ENCODE measurements at regions not wholly inside any gene's neighbourhood (a gene's known extent, or its start where the extent isn't known, plus 50 kb on each side); places are given as distances from the start of the nearest gene placed in this dataset.
"Not testable (repeated sequence)": the region's sequence is repeated elsewhere in the genome, so short reads cannot be mapped to it uniquely, and the experiment has no call there.

GRCh38 chr5:109550077-109550476, 139.7 kb upstream of the MAN2A1 start:
- no peak for TF ChIP-seq EZH2phosphoT487 (IDR thresholded peaks at IDR 0.05; ENCODE audit: low read length)
- TF ChIP-seq, protein P1, sequence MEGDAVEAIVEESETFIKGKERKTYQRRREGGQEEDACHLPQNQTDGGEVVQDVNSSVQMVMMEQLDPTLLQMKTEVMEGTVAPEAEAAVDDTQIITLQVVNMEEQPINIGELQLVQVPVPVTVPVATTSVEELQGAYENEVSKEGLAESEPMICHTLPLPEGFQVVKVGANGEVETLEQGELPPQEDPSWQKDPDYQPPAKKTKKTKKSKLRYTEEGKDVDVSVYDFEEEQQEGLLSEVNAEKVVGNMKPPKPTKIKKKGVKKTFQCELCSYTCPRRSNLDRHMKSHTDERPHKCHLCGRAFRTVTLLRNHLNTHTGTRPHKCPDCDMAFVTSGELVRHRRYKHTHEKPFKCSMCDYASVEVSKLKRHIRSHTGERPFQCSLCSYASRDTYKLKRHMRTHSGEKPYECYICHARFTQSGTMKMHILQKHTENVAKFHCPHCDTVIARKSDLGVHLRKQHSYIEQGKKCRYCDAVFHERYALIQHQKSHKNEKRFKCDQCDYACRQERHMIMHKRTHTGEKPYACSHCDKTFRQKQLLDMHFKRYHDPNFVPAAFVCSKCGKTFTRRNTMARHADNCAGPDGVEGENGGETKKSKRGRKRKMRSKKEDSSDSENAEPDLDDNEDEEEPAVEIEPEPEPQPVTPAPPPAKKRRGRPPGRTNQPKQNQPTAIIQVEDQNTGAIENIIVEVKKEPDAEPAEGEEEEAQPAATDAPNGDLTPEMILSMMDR (IDR thresholded peaks at IDR 0.05; ENCODE audit: low read length) = no peak
- no peak for TF ChIP-seq EZH2 (optimal IDR thresholded peaks at IDR 0.05; ENCODE audit: low read depth, low read length)
- no peak for DNase-seq
- H3K79me2 ChIP-seq (ENCODE audit: low read length) = no peaks in the 10 kb centered on the region

GRCh38 chr5:109546461-109546860, 136.7 kb upstream of the PJA2 start:
- Histone ChIP-seq H3K9ac (ENCODE audit: low read length) (no peak overlapping the region), H3K9me3 (replicated peaks; ENCODE audit: insufficient read depth, low read length) (no peaks in the 10 kb centered on the region), H3K79me2 (ENCODE audit: low read length) (no peaks in the 10 kb centered on the region), H3K4me3 (ENCODE audit: low read length) (no peak overlapping the region), H3K9me2 (replicated peaks; ENCODE audit: insufficient read depth, low read length) (no peaks in the 10 kb centered on the region), H3K27me3 (replicated peaks; ENCODE audit: insufficient read depth, low read length) (no peaks in the 10 kb centered on the region), H3K4me2 (ENCODE audit: low read depth, low read length) (no peak overlapping the region), H3K27ac (ENCODE audit: low read length) (no peak overlapping the region), H4K20me1 (ENCODE audit: insufficient read depth, low read length) (no peaks in the 10 kb centered on the region), H3K4me1 (ENCODE audit: low read length) (no peaks in the 10 kb centered on the region), H3F3A (ENCODE audit: insufficient read depth, low read length) (no peaks in the 10 kb centered on the region), H3K36me3 (replicated peaks; ENCODE audit: insufficient read depth, low read length) (no peaks in the 10 kb centered on the region), H2AFZ (ENCODE audit: low read length) (no peak overlapping the region)
- no peak for DNase-seq
- TF ChIP-seq, protein P1 (IDR thresholded peaks at IDR 0.05; ENCODE audit: low read length) = no peak
- no peak for TF ChIP-seq EZH2 (optimal IDR thresholded peaks at IDR 0.05; ENCODE audit: low read depth, low read length)
- no peak for TF ChIP-seq EZH2phosphoT487 (IDR thresholded peaks at IDR 0.05; ENCODE audit: low read length)

More at GRCh38 chr5:109550077-109550476, 139.7 kb upstream of the MAN2A1 start:
- no peak overlapping the region for H3K9ac ChIP-seq (ENCODE audit: low read length)
- no peaks in the 10 kb centered on the region for H4K20me1 ChIP-seq (ENCODE audit: insufficient read depth, low read length)
- no peaks in the 10 kb centered on the region for H3K27me3 ChIP-seq (replicated peaks; ENCODE audit: insufficient read depth, low read length)
- no peak overlapping the region for H3K4me3 ChIP-seq (ENCODE audit: low read length)
- H2AFZ ChIP-seq (ENCODE audit: low read length) = no peak overlapping the region
- no peak overlapping the region for H3K4me2 ChIP-seq (ENCODE audit: low read depth, low read length)
- no peaks in the 10 kb centered on the region for H3K36me3 ChIP-seq (replicated peaks; ENCODE audit: insufficient read depth, low read length)
- H3K9me3 ChIP-seq (replicated peaks; ENCODE audit: insufficient read depth, low read length) = no peaks in the 10 kb centered on the region
- H3F3A ChIP-seq (ENCODE audit: insufficient read depth, low read length) = no peaks in the 10 kb centered on the region
- no peaks in the 10 kb centered on the region for H3K9me2 ChIP-seq (replicated peaks; ENCODE audit: insufficient read depth, low read length)
- no peaks in the 10 kb centered on the region for H3K4me1 ChIP-seq (ENCODE audit: low read length)
- H3K27ac ChIP-seq (ENCODE audit: low read length) = no peak overlapping the region

DNA sequence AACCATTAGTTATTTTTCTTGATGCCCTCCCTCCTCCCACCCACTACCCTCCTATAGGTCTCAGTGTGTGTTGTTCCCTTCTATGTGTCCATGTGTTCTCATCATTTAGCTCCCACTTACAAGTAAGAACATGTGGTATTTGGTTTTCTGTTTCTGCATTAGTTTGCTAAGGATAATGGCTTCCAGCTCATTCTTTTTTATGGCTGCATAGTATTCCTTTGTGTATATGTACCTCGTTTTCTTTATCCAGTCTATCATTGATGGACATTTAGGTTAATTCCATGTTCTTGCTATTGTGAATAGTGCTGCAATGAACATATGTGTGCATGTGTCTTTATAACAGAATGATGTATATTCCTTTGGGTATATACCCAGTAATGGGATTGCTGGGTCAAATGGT, 135.1 kb upstream of the PJA2 start:
- not testable (repeated sequence) for H3K9me2 ChIP-seq (replicated peaks; ENCODE audit: insufficient read depth, low read length); H3K4me1 ChIP-seq (ENCODE audit: low read length); H3K27me3 ChIP-seq (replicated peaks; ENCODE audit: insufficient read depth, low read length); H3K9me3 ChIP-seq (replicated peaks; ENCODE audit: insufficient read depth, low read length); H3K36me3 ChIP-seq (replicated peaks; ENCODE audit: insufficient read depth, low read length); H3K4me3 ChIP-seq (ENCODE audit: low read length); H3K79me2 ChIP-seq (ENCODE audit: low read length); H4K20me1 ChIP-seq (ENCODE audit: insufficient read depth, low read length); H3K9ac ChIP-seq (ENCODE audit: low read length); H2AFZ ChIP-seq (ENCODE audit: low read length); H3K27ac ChIP-seq (ENCODE audit: low read length); H3F3A ChIP-seq (ENCODE audit: insufficient read depth, low read length); H3K4me2 ChIP-seq (ENCODE audit: low read depth, low read length); DNase-seq

DNA sequence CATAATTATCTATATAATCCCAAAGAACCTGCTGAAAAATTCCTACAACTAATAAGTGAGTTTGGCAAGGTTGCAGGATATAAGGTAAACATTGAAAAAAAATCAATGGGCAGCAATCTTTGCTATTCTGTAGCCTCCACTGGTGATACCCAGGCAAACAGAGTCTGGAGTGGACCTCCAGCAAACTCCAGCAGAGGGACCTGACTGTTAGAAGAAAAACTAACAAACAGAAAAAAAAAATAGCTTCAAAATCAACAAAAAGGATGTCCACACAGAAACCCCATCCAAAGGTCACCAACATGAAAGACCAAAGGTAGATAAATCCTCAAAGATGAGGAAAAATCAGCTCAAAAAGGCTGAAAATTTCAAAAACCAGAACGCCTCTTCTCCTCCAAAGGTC, 128.9 kb upstream of the PJA2 start:
- not testable (repeated sequence) for H3K9me2 ChIP-seq (replicated peaks; ENCODE audit: insufficient read depth, low read length); H4K20me1 ChIP-seq (ENCODE audit: insufficient read depth, low read length); H2AFZ ChIP-seq (ENCODE audit: low read length); H3K27me3 ChIP-seq (replicated peaks; ENCODE audit: insufficient read depth, low read length); H3K27ac ChIP-seq (ENCODE audit: low read length); H3K4me1 ChIP-seq (ENCODE audit: low read length); H3K9ac ChIP-seq (ENCODE audit: low read length); H3K9me3 ChIP-seq (replicated peaks; ENCODE audit: insufficient read depth, low read length); DNase-seq; H3K79me2 ChIP-seq (ENCODE audit: low read length); H3F3A ChIP-seq (ENCODE audit: insufficient read depth, low read length); H3K4me3 ChIP-seq (ENCODE audit: low read length); H3K36me3 ChIP-seq (replicated peaks; ENCODE audit: insufficient read depth, low read length); H3K4me2 ChIP-seq (ENCODE audit: low read depth, low read length)

DNA sequence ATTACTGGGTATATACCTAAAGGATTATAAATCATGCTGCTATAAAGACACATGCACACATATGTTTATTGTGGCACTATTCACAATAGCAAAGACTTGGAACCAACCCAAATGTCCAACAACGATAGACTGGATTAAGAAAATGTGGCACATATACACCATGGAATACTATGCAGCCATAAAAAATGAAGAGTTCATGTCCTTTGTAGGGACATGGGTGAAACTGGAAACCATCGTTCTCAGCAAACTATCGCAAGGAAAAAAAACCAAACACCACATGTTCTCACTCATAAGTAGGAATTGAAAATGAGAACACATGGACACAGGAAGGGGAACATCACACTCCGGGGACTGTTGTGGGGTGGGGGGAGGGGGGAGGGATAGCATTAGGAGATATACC, 125.3 kb upstream of the PJA2 start:
- not testable (repeated sequence) for H2AFZ ChIP-seq (ENCODE audit: low read length)

More for the DNA sequence above, 125.3 kb upstream of the PJA2 start:
- not testable (repeated sequence) for H3K4me1 ChIP-seq (ENCODE audit: low read length); H3K36me3 ChIP-seq (replicated peaks; ENCODE audit: insufficient read depth, low read length); H3K27me3 ChIP-seq (replicated peaks; ENCODE audit: insufficient read depth, low read length); H3K4me2 ChIP-seq (ENCODE audit: low read depth, low read length); H3K79me2 ChIP-seq (ENCODE audit: low read length); H3K9ac ChIP-seq (ENCODE audit: low read length); H3F3A ChIP-seq (ENCODE audit: insufficient read depth, low read length); H3K9me2 ChIP-seq (replicated peaks; ENCODE audit: insufficient read depth, low read length); H4K20me1 ChIP-seq (ENCODE audit: insufficient read depth, low read length); H3K27ac ChIP-seq (ENCODE audit: low read length); H3K4me3 ChIP-seq (ENCODE audit: low read length); H3K9me3 ChIP-seq (replicated peaks; ENCODE audit: insufficient read depth, low read length); DNase-seq
